H1 (cell line): ENCODE measurements at regions not wholly inside any gene's neighbourhood (a gene's known extent, or its start where the extent isn't known, plus 50 kb on each side); places are given as distances from the start of the nearest gene placed in this dataset.

Source experiments
- CBX8 ChIP-seq: fragments of 300-800, 300-1000 bp; sonication (generic); IDR thresholded peaks from 2 replicates; pipeline ENCODE4 v1.7.1; 2016; ENCODE audit warnings: low read depth, low read length, borderline replicate concordance
- CHD1 ChIP-seq: IDR thresholded peaks from 2 replicates; pipeline ENCODE4 v1.6.1; 2012; ENCODE audit warnings: low read depth, low read length, improper control_type of control experiment
- CHD7 ChIP-seq: fragments of 300-600 bp; sonication (generic); IDR thresholded peaks from 2 replicates; pipeline ENCODE4 v1.7.1; 2012; ENCODE audit warnings: low read length, moderate library complexity, mild to moderate bottlenecking, inconsistent platforms; ENCODE audit not compliant: insufficient replicate concordance
- RXRA ChIP-seq: IDR thresholded peaks from 2 replicates; pipeline ENCODE4 v1.6.1; 2011; ENCODE audit warnings: low read depth, mild to moderate bottlenecking, low read length, moderate library complexity; ENCODE audit not compliant: insufficient read depth
- SIN3A ChIP-seq, 2 experiments: IDR thresholded peaks in 1 of 2; conservative IDR thresholded peaks in 1 of 2; 2 replicates each; pipeline ENCODE4 v1.6.1; 2011 to 2012; ENCODE audit warnings: low read length in 2 of 2, improper control_type of control experiment in 1 of 2, low read depth in 1 of 2, mild to moderate bottlenecking in 1 of 2
- SP4 ChIP-seq: IDR thresholded peaks from 2 replicates; pipeline ENCODE4 v1.6.1; 2012; ENCODE audit warnings: low read length, inconsistent platforms
- ZNF274 ChIP-seq: IDR thresholded peaks from 2 replicates; pipeline ENCODE4 v1.7.0; 2012; ENCODE audit warnings: low read length, borderline replicate concordance; ENCODE audit errors: extremely low read depth

GRCh38 chr6:10221178-10221577 is 193.7 kb downstream of the TFAP2A start (continued):
- TF ChIP-seq CHD7 (no peak), CHD1 (no peak), ZNF274 (no peak), RXRA (no peak), SIN3A (conservative IDR thresholded peaks at IDR 0.05 in 1 of 2, IDR thresholded peaks at IDR 0.05 in 1 of 2; ENCODE audit: low read depth in 1 of 2, low read length in 2 of 2) (no peak), SP4 (no peak), CBX8 (no peak)
